ENCODE measurements at regions not wholly inside any gene's neighbourhood (a gene's known extent, or its start where the extent isn't known, plus 50 kb on each side); places are given as distances from the start of the nearest gene placed in this dataset.

GRCh38 chr13:50699874-50700663 lies 143.4 kb downstream of the DLEU7 start:
- no peaks in the 10 kb centered on the region for H3K9me3 ChIP-seq
- H3K27me3 ChIP-seq = no peaks in the 10 kb centered on the region
- no peak overlapping the region for H3K27ac ChIP-seq
- intact Hi-C loops (cut with DNase I) = no loop called here
- H3K36me3 ChIP-seq = no peaks in the 10 kb centered on the region
- no peak for DNase-seq (ENCODE audit: extremely low spot score in 2 of 2)
- TF ChIP-seq CTCF (IDR thresholded peaks at IDR 0.05) = no peak
- TF ChIP-seq POLR2A (IDR thresholded peaks at IDR 0.05) = no peak
- no peak for TF ChIP-seq POLR2AphosphoS5 (IDR thresholded peaks at IDR 0.05; ENCODE audit: insufficient read depth in 1 of 2, low read depth in 1 of 2)
- no peak overlapping the region for H3K4me3 ChIP-seq
- no peaks in the 10 kb centered on the region for H3K4me1 ChIP-seq

DNA sequence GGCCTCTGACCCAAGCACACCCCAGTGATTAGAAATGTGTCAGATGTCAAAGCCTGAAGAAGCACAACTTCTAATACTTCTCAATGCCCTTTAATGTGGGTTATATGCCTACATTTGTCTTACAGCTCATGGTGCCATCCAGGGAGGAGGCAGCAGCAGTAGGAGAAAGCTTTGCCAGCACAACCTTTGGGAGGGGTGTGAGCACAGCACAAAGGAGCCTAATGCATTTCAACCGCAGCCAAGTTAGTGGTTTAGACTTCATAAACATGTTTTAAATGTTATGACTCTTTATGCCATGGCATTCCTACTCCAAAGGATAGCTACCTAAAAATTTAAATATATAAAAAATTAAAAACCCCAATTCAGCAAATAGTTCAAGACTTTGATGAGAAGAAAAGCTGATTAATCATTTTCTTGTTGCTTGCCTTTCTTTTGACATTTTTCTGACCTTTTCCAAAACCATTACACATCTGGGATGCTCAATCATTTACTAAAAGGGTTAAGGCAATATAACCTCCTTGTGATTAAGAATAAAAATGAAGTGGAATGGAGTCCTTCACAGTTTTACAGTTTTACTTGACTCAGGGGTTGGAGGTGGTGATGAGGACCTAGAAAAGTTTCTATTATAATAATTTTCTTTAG lies 142.7 kb downstream of the DLEU7 start:
- no peaks in the 10 kb centered on the region for H3K27me3 ChIP-seq
- TF ChIP-seq POLR2AphosphoS5 (IDR thresholded peaks at IDR 0.05; ENCODE audit: insufficient read depth in 1 of 2, low read depth in 1 of 2) (no peak), CTCF (IDR thresholded peaks at IDR 0.05) (no peak), POLR2A (IDR thresholded peaks at IDR 0.05) (no peak)
- no peak overlapping the region for H3K27ac ChIP-seq
- no peak overlapping the region for H3K4me3 ChIP-seq
- intact Hi-C loops (cut with DNase I) = no loop called here
- no peaks in the 10 kb centered on the region for H3K9me3 ChIP-seq
- no peaks in the 10 kb centered on the region for H3K36me3 ChIP-seq
- no peaks in the 10 kb centered on the region for H3K4me1 ChIP-seq
- no peak for DNase-seq (ENCODE audit: extremely low spot score in 2 of 2)

GRCh38 chr13:50701469-50701868 lies 142.0 kb downstream of the DLEU7 start:
- Histone ChIP-seq H3K36me3 (no peaks in the 10 kb centered on the region), H3K9me3 (no peaks in the 10 kb centered on the region), H3K27me3 (no peaks in the 10 kb centered on the region), H3K4me3 (no peak overlapping the region), H3K4me1 (no peaks in the 10 kb centered on the region), H3K27ac (no peak overlapping the region)
- intact Hi-C loops (cut with DNase I) = no loop called here
- no peak for DNase-seq (ENCODE audit: extremely low spot score in 2 of 2)
- no peak for TF ChIP-seq CTCF (IDR thresholded peaks at IDR 0.05)
- no peak for TF ChIP-seq POLR2AphosphoS5 (IDR thresholded peaks at IDR 0.05; ENCODE audit: insufficient read depth in 1 of 2, low read depth in 1 of 2)
- TF ChIP-seq POLR2A (IDR thresholded peaks at IDR 0.05) = no peak

- no peaks in the 10 kb centered on the region for H3K27me3 ChIP-seq
These were observed 137.0 kb downstream of the DLEU7 start for GRCh38 chr13:50706505-50706904.

More at GRCh38 chr13:50706505-50706904, 137.0 kb downstream of the DLEU7 start:
- Histone ChIP-seq H3K9me3 (no peaks in the 10 kb centered on the region), H3K4me3 (no peak overlapping the region), H3K36me3 (no peaks in the 10 kb centered on the region), H3K4me1 (no peaks in the 10 kb centered on the region), H3K27ac (no peak overlapping the region)
- TF ChIP-seq CTCF (IDR thresholded peaks at IDR 0.05) = no peak
- TF ChIP-seq POLR2AphosphoS5 (IDR thresholded peaks at IDR 0.05; ENCODE audit: insufficient read depth in 1 of 2, low read depth in 1 of 2) = no peak
- TF ChIP-seq POLR2A (IDR thresholded peaks at IDR 0.05) = no peak
- peak in 1 of 2 donors; percentile 74 for DNase-seq (ENCODE audit: extremely low spot score in 2 of 2)
- intact Hi-C loops (cut with DNase I) = no loop called here

Data from vagina (tissue), 2 donors.